Heart left ventricle (tissue), 13 donors: ENCODE measurements at regions not wholly inside any gene's neighbourhood (a gene's known extent, or its start where the extent isn't known, plus 50 kb on each side); places are given as distances from the start of the nearest gene placed in this dataset.

Experiments used
- CTCF ChIP-seq, 12 donors: fragments of 200-600 bp; sonication (generic) in 4 of 12; IDR thresholded peaks; one replicate each; pipeline versions ENCODE4 v1.5.0 to v1.8.0; 2018 to 2022; ENCODE audit warnings: antibody characterized with exemption in 12 of 12, mild to moderate bottlenecking in 5 of 12
- POLR2A ChIP-seq, 2 donors: fragments of 450-650 bp; IDR thresholded peaks; one replicate each; pipeline ENCODE4 v1.6.1; 2017; ENCODE audit warnings: antibody characterized with exemption in 2 of 2, mild to moderate bottlenecking in 2 of 2, moderate library complexity in 2 of 2
- donor health status: ischemic (EF 13 %, LVEDD 7.1; RV severe dilation, severe dysfunction).
- donor health status: DM: no; HTN: yes; CAD: no.
- donor health status: DM: no; HTN: no; CAD: no.
- donor health status: ischemic (EF 25% LVEDD 6.9; RV normal size, moderate dysfunction).
- donor health status: ischemic (EF 25% LVEDD 5.7; RV mildly dilated, moderate dysfunction).
- donor health status: ischemic (EF 35%, LVEDD 5.7; RV mildly dilated, moderate dysfunction).
- donor health status: nonischemic (EF 11% LVEDD 7.7; RV severe dilation, severe dysfunction).
- donor health status: DM: yes; HTN: yes; CAD: no.
- donor health status: PGD.
- donor health status: ischemic (EF 29% LVEDD 5.4; RV normal size, mild dysfunction).
- donor health status: nonischemic (EF 23%, LVEDD 6.1; RV moderate dilation, normal function).

GRCh38 chr11:106520920-106521319 lies 443.5 kb downstream of the AASDHPPT start:
- TF ChIP-seq CTCF (IDR thresholded peaks at IDR 0.05) (no peak), POLR2A (IDR thresholded peaks at IDR 0.05) (no peak)
